Thoracic aorta (tissue), 2 donors: ENCODE measurements at regions not wholly inside any gene's neighbourhood (a gene's known extent, or its start where the extent isn't known, plus 50 kb on each side); places are given as distances from the start of the nearest gene placed in this dataset.

Source experiments
- ATAC-seq: fragments of 150-250 bp; one replicate; pipeline ENCODE4 v1.8.0; 2017; ENCODE audit warnings: low read depth; ENCODE audit not compliant: insufficient number of reproducible peaks, low FRiP score
- DNase-seq: peaks from one replicate; pipeline ENCODE4 v3.0.0-alpha.2; 2020; ENCODE audit warnings: low spot score
- H3K27ac ChIP-seq, 2 donors: fragments of 200-600 bp; sonication (generic); 1 replicate in 1 of 2; 2 replicates in 1 of 2; pipeline ENCODE4 v1.5.1; 2016; ENCODE audit warnings: mild to moderate bottlenecking in 2 of 2, moderate library complexity in 2 of 2
- H3K27me3 ChIP-seq: fragments of 200-600 bp; sonication (generic); replicated peaks from 2 replicates; pipeline ENCODE4 v1.6.0; 2016; ENCODE audit warnings: mild to moderate bottlenecking; ENCODE audit not compliant: insufficient read depth
- H3K36me3 ChIP-seq: fragments of 200-600 bp; sonication (generic); one replicate; pipeline ENCODE4 v1.5.1; 2016
- H3K4me1 ChIP-seq, 2 donors: fragments of 200-600 bp; sonication (generic); 1 replicate in 1 of 2; 2 replicates in 1 of 2; pipeline versions ENCODE4 v1.5.1 to v1.6.0; 2016; ENCODE audit warnings: low read depth in 2 of 2, mild to moderate bottlenecking in 1 of 2; ENCODE audit not compliant: control insufficient read depth in 1 of 2
- H3K4me3 ChIP-seq: fragments of 200-600 bp; sonication (generic); 2 replicates; pipeline ENCODE4 v1.5.1; 2016; ENCODE audit warnings: mild to moderate bottlenecking
- H3K9me3 ChIP-seq: fragments of 200-600 bp; sonication (generic); 2 replicates; pipeline ENCODE4 v1.5.1; 2016
- CTCF ChIP-seq: fragments of 200-600 bp; sonication (generic); IDR thresholded peaks from one replicate; pipeline ENCODE4 v1.5.1; 2019; ENCODE audit warnings: antibody characterized with exemption

GRCh38 chr15:91538782-91539181, 314.7 kb upstream of the SLCO3A1 start:
- H3K27me3 ChIP-seq = no peaks in the 10 kb centered on the region
- H3K4me3 ChIP-seq = no peak overlapping the region
- no peaks in the 10 kb centered on the region for H3K36me3 ChIP-seq
- no peaks in the 10 kb centered on the region for H3K9me3 ChIP-seq
- ATAC-seq (no peak), DNase-seq (no peak)
- H3K27ac ChIP-seq = no peak overlapping the region
- no peak for TF ChIP-seq CTCF
- H3K4me1 ChIP-seq = no peaks in the 10 kb centered on the region

- no peak overlapping the region for H3K27ac ChIP-seq
- H3K36me3 ChIP-seq = no peaks in the 10 kb centered on the region
- no peak for TF ChIP-seq CTCF
- DNase-seq (no peak), ATAC-seq (no peak)
- H3K4me3 ChIP-seq = no peak overlapping the region
- no peaks in the 10 kb centered on the region for H3K9me3 ChIP-seq
- H3K27me3 ChIP-seq = no peaks in the 10 kb centered on the region
- H3K4me1 ChIP-seq = no peaks in the 10 kb centered on the region
Observed at GRCh38 chr15:91541286-91541685, 312.2 kb upstream of the SLCO3A1 start.

GRCh38 chr15:91542226-91542625, 311.3 kb upstream of the SLCO3A1 start:
- Histone ChIP-seq H3K36me3 (no peaks in the 10 kb centered on the region), H3K27me3 (no peaks in the 10 kb centered on the region), H3K4me3 (no peak overlapping the region), H3K4me1 (no peaks in the 10 kb centered on the region), H3K9me3 (no peaks in the 10 kb centered on the region), H3K27ac (no peak overlapping the region)
- ATAC-seq (no peak), DNase-seq (no peak)
- TF ChIP-seq CTCF = no peak

GRCh38 chr15:91547356-91547755, 306.2 kb upstream of the SLCO3A1 start:
- no peak for ATAC-seq
- no peaks in the 10 kb centered on the region for H3K36me3 ChIP-seq
- TF ChIP-seq CTCF = no peak

GRCh38 chr15:91548549-91548948, 305.0 kb upstream of the SLCO3A1 start:
- no peak for TF ChIP-seq CTCF
- H3K4me1 ChIP-seq = no peaks in the 10 kb centered on the region
- ATAC-seq (no peak), DNase-seq (no peak)
- H3K4me3 ChIP-seq = no peak overlapping the region
- H3K27me3 ChIP-seq = no peaks in the 10 kb centered on the region
- no peak overlapping the region for H3K27ac ChIP-seq
- no peaks in the 10 kb centered on the region for H3K36me3 ChIP-seq
- no peaks in the 10 kb centered on the region for H3K9me3 ChIP-seq

More at GRCh38 chr15:91547356-91547755, 306.2 kb upstream of the SLCO3A1 start:
- Histone ChIP-seq H3K27ac (no peak overlapping the region), H3K27me3 (no peaks in the 10 kb centered on the region), H3K4me1 (no peaks in the 10 kb centered on the region), H3K4me3 (no peak overlapping the region), H3K9me3 (no peaks in the 10 kb centered on the region)
- no peak for DNase-seq
